Caki2 (cell line): ENCODE measurements at regions not wholly inside any gene's neighbourhood (a gene's known extent, or its start where the extent isn't known, plus 50 kb on each side); places are given as distances from the start of the nearest gene placed in this dataset.

ENCODE experiments used
- DNase-seq: peaks from one replicate; pipeline ENCODE4 v3.0.0-alpha.2; 2015; ENCODE audit warnings: low read depth
- in situ Hi-C: cut with HindIII; loops from 2 replicates; pipeline ENCODE4 v1.10.0; 2016; ENCODE audit warnings: low sequenced_read_pairs, low pct_unique_long_range_greater_than_20kb, mixed read lengths

DNA sequence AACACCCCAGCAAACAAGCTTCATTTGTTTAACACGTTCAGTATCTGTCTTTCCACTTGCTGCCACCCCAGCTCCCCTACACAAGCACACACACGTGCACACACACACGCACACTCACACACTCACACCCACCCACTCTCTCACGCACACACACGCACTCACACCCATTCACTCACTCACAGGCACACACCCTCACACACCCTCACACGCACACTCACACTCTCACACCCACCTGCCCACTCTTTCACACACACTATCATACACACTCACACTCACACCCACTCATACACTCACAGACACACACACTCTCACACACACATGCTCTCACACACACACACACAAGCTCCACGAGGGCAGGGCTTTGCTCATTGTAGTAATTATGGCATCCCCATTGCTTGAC, 378.8 kb upstream of the SULF2 start:
- in situ Hi-C loops: no loop called here

DNA sequence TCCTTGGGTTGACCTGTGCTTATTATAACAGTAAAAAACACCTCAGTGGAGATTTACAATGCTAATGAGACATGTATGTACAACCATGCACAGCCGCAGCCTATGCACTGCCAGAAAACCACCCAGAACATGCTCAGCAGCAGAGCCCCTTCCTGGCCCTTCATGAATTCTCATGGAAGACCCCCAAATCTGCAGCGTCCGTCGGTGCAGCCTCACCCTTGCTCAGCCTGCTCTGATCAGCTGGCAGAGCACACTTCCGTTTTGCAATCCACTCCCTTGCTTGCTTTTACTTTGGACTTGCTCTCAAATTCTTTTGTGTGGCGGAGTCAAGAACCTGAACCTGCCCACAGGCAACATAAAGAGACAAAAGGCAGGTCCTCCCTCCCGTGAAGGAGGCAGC, 378.2 kb upstream of the SULF2 start:
- DNase-seq: no peak

More for the DNA sequence above, 378.8 kb upstream of the SULF2 start:
- DNase-seq: no peak

DNA sequence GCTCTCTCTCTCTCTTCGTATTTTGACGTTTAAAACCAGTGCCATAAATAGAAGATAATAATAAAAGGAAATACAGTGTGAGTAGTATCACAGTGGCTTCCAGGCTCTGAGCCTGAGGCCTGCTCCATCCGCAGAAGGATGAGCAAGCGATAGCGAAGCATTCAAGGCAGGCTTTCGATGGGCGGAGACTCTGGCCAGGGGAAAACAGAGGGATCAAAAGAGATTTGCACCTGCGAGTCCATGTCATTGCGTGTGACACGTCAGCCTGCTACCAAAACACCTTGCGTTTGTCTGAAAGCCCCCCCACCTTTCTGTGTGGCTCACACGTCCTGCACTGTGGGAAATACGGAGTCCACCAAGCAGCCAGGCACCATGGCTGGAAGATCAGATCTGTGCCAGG, 377.3 kb upstream of the SULF2 start:
- no peak for DNase-seq
- in situ Hi-C loops: no loop called here

More for the DNA sequence above, 378.2 kb upstream of the SULF2 start:
- in situ Hi-C loops: no loop called here

DNA sequence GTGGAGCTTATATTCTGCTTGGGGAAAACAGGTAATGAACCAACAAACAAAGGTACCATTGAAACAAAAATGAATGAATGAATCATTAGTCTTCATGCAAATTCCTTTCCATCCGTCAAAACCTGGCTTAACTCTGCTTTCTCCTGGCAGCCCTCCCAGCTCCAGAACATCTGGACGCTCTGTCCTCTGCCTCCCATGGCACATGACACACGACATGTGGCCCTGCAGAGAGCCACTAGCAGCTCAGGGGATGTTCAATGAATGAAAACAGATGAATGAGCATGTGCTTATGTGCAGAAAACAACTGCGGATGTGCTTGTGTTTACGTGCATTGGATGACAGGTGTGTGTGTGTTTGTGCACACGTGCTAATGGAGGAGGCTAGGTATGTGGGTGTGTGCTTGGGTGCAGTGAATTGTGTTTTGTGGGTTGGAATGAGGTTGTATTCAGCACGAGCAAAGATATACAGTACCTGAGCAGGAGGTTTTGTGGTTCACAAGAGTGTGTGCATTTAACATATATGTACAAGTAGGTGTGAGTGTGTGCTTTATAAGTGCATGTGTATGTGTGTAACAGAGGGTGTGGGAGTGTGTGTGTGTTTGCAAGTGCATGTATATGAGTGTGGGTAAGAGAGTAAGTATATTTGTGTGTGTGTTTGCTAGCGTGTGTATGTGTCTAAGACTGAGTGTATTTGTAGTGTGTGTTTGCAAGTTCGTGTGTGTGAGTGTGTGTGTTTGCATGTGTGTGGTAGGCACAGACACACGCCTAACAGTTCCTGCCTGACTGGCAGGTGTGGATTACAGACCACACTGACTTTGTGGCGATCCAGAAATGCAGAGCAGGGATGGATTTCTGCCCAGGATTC, 374.1 kb upstream of the SULF2 start:
- DNase-seq: no peak
- in situ Hi-C loops: no loop called here

- DNase-seq: no peak
- in situ Hi-C loops: no loop called here
Observed at GRCh38 chr20:48158014-48158413, 372.7 kb upstream of the SULF2 start.

- in situ Hi-C loops: no loop called here
- no peak for DNase-seq
Observed at GRCh38 chr20:48156951-48157700, 371.8 kb upstream of the SULF2 start.

DNA sequence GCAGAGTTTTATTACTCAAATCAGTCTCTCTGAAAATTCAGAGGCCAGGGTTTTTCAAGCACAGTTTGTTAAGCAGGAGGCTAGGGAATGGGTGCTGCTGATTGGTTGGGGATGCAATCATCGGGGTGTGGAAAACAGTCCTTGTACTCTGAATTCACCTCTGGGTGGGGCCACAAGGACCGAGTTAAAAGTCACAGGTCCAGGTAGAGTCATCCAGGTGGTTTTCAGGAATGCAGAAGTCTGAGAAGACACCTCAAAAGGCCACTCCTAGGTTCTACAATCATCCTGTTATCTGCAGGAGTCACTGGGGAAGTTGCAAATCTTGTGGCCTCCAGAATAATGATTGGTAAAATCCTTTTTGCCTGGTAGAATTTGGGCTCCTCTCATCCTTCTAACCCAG, 371.2 kb upstream of the SULF2 start:
- in situ Hi-C loops: no loop called here
- no peak for DNase-seq

DNA sequence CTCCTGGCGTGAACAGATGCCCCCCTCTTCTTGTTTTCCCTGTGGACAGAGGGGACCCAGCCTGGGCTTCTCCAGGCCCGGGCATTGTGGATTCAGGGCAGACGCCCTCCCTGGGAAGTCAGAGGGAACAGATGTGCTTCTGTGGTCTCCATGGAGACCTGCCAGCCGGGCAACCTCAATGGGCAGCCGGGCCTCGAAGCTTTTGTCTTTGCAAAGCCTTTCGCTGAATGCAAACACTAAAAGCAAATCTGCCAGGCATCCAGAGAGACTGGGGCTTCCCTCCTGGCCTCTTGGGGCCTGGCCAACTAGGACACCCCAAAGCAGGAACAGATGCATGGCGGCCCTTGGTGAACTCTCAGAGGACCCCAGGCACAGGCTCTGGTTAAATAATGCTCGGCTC, 370.0 kb upstream of the SULF2 start:
- in situ Hi-C loops: no loop called here

GRCh38 chr20:48154040-48154765, 368.9 kb upstream of the SULF2 start:
- no peak for DNase-seq
- in situ Hi-C loops: no loop called here

More for the DNA sequence above, 370.0 kb upstream of the SULF2 start:
- DNase-seq: no peak

- in situ Hi-C loops: no loop called here
- no peak for DNase-seq
Observed at GRCh38 chr20:48153523-48153922, 368.2 kb upstream of the SULF2 start.

DNA sequence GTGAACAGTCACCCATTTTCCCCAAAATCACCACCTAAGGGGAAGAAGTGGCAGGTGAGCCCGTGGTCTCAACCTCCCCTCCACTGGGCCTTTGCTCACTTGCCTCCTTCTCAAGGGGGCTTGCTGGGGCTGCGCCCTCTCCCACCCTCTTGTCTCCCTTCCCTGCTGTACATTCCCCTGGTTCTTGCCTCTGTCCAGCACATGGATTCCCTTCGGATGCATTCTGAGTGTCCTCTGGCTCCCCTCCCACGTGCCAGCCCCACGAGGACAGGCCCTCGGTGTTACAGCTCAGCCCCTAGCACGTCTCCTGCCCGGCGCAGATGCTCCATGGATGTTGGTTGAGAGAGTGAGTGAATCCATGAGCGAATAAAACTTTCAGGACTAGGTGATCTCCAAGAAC, 367.8 kb upstream of the SULF2 start:
- no peak for DNase-seq
- in situ Hi-C loops: no loop called here

DNA sequence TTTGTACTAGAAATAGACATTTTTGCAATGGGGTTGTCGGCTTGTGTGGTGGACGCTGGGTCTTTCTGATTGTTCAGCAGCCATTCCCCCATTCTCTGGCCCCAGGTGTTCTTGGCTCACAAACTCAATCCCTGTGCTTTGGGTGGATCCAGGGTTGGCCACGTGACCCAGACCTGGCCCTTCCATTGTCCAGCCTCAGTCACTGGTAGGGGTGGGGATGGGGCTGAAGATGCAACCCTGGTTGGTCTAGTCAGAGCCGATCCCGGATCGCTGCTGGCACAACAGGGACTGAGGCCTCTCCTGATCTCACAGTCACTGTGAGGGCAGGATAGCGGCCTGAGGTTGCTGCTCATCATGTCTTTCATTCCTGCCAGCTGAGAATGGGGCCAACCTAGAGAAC, 365.3 kb upstream of the SULF2 start:
- in situ Hi-C loops: no loop called here
- DNase-seq: no peak

GRCh38 chr20:48149902-48150301, 364.6 kb upstream of the SULF2 start:
- no peak for DNase-seq
- in situ Hi-C loops: no loop called here

- no peak for DNase-seq
- in situ Hi-C loops: no loop called here
Observed at GRCh38 chr20:48148916-48149672, 363.8 kb upstream of the SULF2 start.

- in situ Hi-C loops: no loop called here
- no peak for DNase-seq
Observed at GRCh38 chr20:48148020-48148419, 362.7 kb upstream of the SULF2 start.

DNA sequence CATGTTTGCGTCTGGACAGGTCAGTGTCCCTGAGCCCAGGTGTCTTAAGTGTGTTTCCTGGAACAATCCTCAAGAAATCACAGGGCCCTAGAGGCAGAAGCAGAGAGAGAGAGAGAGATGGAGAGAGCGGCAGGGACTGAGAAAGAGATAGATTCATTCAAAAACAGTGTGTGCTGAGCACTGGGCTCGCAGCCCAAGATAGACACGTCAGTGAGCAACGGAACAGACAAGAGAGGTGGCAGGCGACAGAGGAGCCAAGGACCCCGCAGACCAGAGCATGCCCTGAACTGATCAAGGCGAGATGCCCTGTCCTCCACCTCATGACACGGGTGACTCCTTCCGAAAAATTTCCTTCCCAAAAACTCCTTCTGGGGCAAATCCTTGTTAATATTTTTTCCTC, 362.0 kb upstream of the SULF2 start:
- no peak for DNase-seq
- in situ Hi-C loops: no loop called here

GRCh38 chr20:48146877-48147276, 361.6 kb upstream of the SULF2 start:
- DNase-seq: no peak
- in situ Hi-C loops: no loop called here

- DNase-seq: no peak
- in situ Hi-C loops: no loop called here
Observed at GRCh38 chr20:48146308-48146707, 361.0 kb upstream of the SULF2 start.
